Left ventricle myocardium superior (tissue), 1 donor: ENCODE measurements at regions not wholly inside any gene's neighbourhood (a gene's known extent, or its start where the extent isn't known, plus 50 kb on each side); places are given as distances from the start of the nearest gene placed in this dataset.
"Not testable (repeated sequence)": the region's sequence is repeated elsewhere in the genome, so short reads cannot be mapped to it uniquely, and the experiment has no call there.

ENCODE experiments used
- ATAC-seq: fragments of 200-7000 bp; cut with Tn5 transposase; one replicate; pipeline ENCODE4 v1.9.1; 2020; ENCODE audit warnings: mild to moderate bottlenecking, moderate library complexity
- DNase-seq: peaks from one replicate; pipeline ENCODE4 v3.0.0-alpha.2; 2020
- intact Hi-C: fragments of 100-400 bp; cut with micrococcal nuclease; formaldehyde crosslinking; loops from one replicate; pipeline ENCODE4 v1.11.0; 2022
- donor health status: DM: no; HTN: yes; CAD: no; lungs with severe emphysema.

DNA sequence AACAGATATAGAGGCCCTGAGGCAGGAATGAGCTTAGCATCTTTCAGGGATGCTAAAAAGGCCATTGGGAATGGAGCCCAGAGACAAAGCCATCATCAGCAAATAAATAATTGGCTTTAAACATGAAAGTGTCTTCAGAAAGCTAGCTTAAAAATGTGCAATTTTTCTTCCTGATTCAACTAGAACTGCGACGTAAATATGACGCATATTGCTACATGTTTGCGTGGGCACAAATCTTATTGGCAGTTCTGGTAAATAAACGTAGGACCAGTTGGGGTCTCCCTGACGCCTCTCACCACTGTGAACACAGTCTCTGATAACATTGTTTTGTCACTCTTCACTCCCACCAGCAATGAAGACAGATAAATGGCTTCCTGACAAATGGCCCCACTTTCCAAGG lies 97.3 kb upstream of the SRD5A3 start:
- ATAC-seq (no peak), DNase-seq (no peak)
- intact Hi-C loops: no loop called here

DNA sequence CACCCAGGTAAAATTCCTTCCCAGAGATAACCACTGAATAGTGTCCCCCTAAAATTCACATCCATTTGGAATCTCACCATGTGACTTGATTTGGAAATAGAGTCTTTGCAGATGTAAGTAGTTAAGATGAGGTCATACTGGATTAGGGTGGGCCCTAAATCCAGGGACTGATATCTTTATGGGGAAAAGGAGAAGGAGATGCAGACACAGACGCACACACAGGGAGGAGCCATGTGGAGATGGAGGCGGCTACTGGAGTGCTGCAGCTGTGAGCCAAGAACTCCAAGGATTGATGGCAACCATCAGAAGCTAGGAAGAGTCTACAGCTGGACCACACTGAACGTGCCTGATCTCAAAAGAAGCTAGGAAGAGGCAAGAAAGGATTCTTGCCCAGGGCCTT lies 96.6 kb upstream of the SRD5A3 start:
- intact Hi-C loops: no loop called here
- DNase-seq (no peak), ATAC-seq (no peak)

DNA sequence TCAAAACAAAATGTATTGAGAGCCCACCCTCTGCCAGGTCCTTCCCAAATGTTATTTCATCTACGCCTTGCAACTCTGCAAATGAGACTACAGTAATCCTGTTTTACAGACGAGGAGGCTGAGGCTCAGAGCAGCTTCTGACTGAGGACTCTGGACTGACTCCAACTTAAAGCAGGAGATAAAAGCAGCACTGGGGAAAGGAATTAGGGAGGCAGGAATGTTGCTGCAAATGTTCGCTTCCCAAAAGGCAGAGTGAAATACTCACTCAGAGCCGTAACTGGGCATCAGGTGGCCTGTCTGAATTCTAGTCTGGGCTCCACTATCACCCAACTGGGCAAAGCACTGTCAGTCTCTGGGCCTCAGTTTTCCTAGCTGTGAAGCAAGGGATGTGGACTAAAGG lies 94.7 kb upstream of the SRD5A3 start:
- intact Hi-C loops: no loop called here
- ATAC-seq: no peak

DNA sequence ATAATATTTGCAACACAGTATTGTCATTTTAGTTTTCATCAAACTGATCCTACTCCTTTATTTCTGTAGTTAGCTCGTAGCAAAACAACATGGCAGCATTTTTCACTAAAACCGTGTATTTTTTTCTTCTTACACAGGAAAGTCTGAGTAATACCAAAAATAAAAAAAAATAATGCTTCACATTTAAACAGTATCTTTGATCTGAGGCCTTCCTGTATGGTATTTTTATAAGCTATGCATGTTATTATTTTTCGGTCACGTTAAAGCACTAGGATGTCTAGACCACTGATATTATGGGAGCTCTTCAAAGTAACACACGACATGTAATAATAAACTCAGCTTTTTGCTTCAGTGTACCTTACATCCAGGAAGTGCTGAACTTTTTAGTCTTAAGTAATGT lies 94.1 kb upstream of the SRD5A3 start:
- intact Hi-C loops: no loop called here
- ATAC-seq (no peak), DNase-seq (no peak)

More for the DNA sequence above, 94.7 kb upstream of the SRD5A3 start:
- no peak for DNase-seq

DNA sequence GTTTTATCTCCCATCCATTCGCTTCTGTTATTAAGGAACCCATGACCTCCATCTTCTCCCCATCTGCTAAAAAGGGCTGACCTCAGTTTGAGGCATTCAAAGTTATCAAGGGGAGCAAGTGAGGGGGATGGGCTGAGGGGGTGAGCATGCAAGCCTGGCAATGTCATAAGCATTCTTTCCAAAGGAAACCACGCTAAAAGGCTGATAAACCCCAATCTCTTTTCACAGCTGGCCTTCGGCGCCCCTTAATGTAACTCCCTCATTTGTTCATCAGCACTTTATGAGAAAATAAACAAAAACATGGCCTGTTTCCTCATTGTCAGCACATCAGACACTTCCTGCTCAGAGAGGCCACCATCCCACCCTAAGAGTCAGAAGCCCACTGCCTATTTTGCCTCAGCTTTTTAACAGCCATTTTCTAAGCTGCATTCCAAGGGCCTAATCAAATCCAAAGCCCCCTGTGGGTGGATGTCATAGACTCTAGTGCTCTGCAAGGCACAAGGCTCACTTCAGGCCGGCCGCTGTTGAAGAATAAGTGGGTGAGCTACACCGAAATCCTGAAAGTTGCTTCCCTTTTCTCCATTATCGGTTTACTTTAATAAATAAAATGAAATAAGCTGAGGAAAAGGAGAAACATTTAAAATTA lies 92.0 kb upstream of the SRD5A3 start:
- no peak for ATAC-seq
- intact Hi-C loops: no loop called here
- no peak for DNase-seq

DNA sequence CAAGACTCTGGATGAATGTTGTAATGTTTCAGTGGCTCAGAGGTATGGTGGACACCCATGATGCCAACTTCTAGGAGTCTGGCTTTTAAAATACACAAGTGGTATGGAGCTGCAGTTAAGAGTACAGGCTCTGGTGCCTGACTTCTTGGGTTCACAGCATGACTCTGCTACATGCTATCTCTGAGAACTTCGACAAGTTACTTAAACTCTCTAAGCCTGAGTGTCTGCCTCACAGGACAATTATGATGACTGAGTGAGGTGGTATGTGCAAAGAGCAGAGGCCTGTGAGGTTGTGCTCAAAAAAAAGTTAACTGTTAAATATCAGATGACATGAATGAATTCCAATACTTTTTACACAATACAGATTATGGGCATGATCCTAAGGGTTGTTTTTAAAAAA lies 90.9 kb upstream of the SRD5A3 start:
- DNase-seq: no peak
- intact Hi-C loops: no loop called here
- no peak for ATAC-seq

DNA sequence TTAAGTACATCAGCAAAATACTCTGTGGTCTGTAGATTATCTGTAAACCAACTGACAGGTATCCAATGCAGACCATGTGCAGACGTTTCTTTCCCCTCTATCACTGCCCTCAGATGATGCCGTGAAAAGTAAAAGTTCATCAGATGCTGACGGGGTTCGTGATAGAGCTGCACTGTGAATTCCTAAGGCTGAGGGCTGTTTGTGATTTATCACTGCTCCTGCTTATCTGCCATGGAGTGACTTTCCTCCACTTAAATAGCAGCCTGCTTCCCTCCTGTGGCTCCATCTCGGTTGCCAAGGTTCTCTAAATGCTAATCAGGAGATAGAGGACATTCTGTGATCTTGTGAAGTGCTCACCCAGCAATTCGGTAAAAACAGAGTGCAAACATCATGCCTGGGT lies 89.3 kb upstream of the SRD5A3 start:
- intact Hi-C loops: no loop called here
- ATAC-seq (peak; percentile 79), DNase-seq (no peak)

DNA sequence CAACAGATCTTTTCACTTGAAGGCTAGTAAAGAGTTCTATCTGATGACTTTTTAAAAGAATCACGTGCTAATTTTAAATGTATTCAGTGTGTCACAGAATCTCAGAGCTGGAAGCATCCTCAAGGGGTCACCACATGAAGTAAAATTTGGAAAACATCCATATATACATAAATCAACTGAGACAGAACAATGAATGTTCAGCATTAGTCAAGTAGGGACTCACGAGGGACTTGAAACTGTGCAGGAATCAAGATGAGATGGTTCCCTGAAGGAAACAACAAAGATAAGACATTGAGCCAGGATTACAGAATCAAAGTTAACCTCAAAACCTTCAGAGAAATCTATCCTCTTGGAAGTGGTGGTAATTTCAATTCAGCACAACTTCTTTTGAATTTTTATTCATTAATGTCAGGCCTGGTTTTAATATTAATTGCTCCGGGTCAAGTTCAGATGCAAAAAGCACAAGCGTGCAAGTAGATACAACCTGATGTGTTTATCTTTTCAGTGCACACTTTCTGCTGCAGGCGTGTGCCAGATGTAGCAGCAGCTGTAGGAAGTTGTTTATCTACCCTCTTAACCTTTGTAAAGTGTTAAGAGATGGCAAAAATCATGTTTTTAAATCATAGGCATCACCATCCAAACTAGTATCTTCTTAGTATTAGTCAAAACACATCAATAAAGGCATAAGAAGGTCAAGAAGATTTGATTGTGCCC lies 87.7 kb upstream of the SRD5A3 start:
- intact Hi-C loops: no loop called here
- ATAC-seq (no peak), DNase-seq (no peak)

DNA sequence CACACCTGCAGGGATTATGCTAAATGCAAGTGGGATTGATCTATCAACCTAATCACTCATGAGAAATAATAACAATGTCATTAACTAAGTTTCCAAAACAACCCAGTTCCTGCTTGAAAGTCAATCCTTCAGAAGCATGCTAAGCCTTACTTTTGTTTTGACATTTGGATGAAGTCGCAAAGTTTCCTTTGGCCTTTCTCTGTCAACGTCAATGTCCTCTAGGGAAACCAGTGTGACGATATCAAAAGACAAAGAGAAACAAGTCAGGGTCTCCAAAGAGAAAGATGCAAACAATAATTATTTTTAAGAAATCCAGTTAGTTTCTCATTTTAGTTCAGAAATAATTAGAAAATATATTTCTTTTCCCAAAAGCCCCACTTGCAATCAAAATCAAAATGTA lies 86.7 kb upstream of the SRD5A3 start:
- ATAC-seq: no peak
- no peak for DNase-seq
- intact Hi-C loops: no loop called here

DNA sequence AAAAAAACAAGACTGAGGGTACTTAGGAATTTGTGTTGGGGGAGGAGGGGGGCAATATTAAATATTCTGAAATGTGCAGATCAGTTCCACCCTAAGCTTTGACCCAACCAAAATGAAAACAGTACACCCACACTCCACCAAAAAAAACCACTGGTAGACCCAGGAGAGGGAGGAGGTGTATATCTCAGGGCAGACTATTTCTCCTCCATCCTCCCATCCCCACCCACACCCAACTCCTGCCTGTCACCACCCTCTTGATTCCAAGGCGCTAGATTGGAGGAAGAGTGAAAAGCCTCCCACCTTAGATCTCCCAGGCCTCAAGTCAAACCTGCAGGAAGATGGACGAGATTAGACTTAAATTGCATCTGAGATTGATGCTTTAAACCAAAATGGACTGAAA lies 76.6 kb upstream of the SRD5A3 start:
- DNase-seq (no peak), ATAC-seq (no peak)
- intact Hi-C loops: no loop called here

DNA sequence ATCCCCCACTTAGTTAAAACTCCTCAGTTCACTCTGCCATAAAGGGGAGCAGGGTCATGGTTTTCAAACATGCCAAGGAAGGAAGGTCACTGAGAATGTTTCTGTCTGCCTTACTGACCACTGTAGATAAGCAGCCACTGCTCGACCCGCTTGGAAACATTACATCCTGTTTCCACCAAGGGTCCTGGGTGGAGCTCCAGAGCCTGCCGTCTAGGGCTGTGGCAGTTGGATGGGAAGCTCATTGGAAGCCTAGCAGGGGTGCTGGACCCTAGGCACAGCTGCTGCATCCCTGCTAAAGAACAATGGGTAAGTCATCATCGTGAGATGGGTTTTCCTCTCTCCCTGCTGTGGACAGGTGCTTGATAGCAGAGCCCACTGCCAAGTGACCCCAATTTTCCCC lies 76.0 kb upstream of the SRD5A3 start:
- intact Hi-C loops: no loop called here
- peak; percentile 28 for DNase-seq
- peak; percentile 46 for ATAC-seq

DNA sequence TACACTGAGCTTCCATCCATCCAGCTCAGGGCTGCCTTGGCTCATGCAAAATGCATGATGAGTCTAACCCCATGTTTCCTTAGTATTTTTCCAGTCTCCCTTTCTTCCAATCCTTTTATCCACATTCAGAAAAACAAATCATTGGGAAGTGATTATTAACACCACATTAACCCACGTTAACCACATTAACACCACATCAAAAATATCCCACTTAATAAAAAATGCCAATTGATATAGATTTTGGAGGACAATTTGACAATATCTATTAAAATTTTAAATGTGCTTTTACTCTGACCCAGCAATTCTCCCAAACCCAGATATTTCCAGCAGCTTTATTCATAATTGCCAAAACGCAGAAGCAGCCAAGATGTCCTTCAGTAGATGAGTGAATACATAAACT lies 75.6 kb upstream of the SRD5A3 start:
- intact Hi-C loops: no loop called here
- no peak for DNase-seq
- ATAC-seq: no peak

DNA sequence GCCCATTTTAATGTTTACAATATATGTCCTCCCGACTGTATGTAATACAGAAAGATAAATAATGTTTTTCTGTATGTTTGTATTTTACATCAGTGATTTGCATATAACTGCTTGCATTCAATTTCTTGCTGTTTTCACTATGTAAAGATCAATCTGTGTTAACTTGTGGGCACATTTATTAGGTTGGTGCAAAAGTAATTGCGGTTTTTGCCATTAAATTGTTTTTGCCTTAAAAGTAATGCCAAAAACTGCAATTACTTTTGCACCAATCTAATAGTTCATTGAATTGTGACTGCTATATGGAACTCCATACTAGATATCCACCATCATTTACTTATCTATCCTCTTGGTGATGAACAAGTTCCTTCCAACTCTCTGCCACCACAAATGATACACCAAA lies 73.9 kb upstream of the SRD5A3 start:
- DNase-seq (no peak), ATAC-seq (no peak)
- intact Hi-C loops: no loop called here

DNA sequence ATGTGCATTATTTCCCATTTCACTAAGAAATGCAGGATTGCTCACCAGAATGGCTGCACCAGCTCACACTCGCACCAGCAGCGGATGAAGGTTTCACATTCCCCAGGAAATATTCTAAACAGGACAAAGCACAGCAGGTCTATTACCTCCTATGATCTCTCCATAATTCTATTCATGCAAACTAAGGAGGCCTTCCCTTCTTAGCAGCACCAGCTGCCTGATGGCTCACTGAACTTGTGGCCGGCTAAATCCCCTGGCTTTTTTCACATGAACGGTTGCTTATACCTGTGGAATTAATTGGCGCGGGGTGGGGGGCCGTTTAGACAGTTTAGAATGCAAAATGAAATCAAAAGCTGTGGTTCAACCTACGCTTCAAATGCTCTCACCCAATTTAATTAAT lies 73.5 kb upstream of the SRD5A3 start:
- ATAC-seq (no peak), DNase-seq (no peak)
- intact Hi-C loops: no loop called here

DNA sequence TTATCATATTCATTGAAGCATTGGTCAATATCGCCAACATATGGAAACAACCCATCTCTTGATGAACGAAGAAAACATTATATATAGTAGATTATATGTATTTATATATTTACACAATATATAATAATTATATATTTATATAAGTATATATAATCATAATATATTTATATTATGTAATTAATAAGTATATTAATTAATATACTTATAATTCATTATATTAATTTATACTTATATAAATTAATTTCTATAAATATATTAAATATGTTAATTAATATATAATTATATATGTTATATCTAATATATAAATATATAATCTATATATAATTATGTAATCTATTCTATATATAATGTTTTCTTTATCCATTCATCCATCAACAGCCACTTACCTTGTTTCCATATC lies 69.0 kb upstream of the SRD5A3 start:
- intact Hi-C loops: no loop called here
- no peak for ATAC-seq
- DNase-seq: no peak

DNA sequence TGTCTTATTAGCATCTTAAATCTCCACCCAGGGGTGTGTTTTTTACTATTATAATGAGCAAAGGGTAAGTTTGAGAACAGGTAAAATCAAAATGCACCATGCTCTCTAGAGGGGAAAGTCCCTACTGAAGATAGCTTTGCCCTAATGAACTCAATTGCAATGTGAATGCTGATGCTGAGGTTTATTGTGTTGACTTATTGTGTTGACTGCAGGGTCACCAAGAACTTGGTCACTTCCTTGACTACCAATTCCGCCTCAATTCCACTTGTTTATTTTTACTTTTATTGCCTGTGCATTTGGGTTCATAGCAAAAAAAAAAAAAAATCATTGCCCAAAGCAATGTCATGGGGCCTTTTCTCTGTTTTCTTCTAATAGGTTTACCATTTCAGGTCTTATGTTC lies 67.7 kb upstream of the SRD5A3 start:
- intact Hi-C loops: no loop called here
- ATAC-seq (no peak), DNase-seq (no peak)

DNA sequence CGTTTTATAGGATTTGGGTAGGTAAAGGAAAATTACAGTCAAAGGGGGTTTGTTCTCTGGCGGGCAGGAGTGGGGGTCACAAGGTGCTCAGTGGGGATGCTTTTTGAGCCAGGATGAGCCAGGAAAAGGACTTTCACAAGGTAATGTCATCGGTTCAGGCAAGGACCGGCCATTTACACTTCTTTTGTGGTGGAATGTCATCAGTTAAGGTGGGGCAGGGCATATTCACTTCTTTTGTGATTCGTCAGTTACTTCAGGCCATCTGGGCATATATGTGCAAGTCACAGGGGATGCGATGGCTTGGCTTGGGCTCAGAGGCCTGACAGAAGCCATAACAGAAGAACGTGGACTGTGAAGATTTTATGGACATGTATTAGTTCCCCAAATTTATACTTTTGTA lies 65.6 kb upstream of the SRD5A3 start:
- DNase-seq, intact Hi-C loops, ATAC-seq: not testable (repeated sequence)

DNA sequence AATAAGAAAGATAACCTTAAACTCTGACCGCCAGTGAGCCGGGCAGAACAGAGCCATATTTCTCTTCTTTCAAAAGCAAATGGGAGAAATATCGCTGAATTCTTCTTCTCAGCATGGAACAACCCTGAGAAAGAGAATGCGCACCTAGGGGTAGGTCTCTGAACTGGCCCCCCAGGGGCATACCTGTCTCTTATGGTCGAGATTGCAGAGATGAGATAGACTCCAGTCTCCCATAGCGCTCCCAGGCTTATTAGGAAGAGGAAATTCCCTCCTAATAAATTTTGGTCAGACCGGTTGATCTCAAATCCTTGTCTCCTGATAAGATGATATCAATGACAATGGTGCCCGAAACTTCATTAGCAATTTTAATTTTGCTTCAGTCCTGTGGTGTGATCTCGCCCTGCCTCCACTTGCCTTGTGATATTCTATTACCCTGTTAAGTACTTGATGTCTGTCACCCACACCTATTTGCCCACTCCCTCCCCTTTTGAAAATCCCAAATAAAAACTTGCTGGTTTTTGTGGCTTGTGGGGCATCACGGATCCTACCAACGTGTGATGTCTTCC lies 64.8 kb upstream of the SRD5A3 start:
- intact Hi-C loops, DNase-seq, ATAC-seq: not testable (repeated sequence)

DNA sequence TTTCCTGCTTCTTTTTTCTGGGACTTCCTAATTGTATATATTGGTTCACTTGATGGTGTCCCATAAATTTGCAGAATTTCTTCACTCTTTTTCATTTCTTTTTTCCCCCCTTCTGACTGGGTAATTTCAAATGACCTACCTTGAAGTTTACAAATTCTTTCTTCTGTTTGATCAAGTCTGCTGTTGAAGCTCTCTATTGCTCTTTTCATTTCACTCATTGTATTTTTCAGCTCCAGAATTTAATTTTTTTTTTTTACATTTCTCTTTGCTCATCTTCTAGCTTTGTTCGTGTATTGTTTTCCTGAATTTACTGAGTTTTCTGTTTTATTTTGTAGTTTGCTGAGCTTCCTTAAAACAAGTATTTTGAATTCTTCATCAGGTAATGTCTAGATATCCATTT lies 61.7 kb upstream of the SRD5A3 start:
- ATAC-seq (no peak), DNase-seq (no peak)
- intact Hi-C loops: no loop called here

DNA sequence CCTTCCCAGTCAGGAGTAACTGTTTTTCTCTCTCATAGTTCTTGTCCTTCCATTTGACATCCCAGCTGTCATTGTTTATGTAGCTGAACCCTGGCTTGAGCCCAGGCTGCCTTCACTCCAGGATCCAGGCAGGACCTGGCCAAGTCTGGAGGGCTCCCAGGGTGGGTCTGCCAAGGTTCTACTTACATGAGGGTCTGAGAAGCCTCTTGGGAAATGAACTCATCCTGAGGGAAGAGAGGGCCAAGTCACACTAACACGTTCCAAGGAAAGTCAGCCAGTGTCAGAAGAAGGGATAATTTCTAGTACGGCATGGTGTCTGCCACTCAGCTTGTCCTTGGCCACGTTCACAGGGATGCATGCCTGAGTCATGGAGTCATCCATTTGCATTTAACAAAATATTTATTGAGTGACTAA lies 54.8 kb upstream of the SRD5A3 start:
- ATAC-seq (peak; percentile 96), DNase-seq (peak; percentile 83)

DNA sequence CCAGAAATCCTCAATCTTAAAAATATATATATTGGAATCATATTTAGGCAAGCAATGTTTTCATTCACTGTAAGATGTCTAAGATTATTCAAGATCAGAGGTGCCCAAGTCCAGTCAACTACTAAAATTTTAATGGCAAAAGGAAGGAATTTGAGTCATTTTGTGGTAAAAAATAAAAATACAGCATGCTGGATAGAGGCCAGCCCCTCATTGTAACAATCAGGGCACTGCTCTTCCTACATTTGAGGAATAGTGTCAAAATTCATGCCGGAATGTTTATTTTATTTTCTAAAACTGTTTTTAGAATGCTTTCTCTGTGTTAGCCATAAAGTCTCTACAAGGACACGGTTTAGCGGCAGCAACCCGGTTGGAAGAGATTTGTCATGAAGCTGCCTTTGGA lies 49.9 kb upstream of the SRD5A3 start:
- intact Hi-C loops: no loop called here
- no peak for DNase-seq
- ATAC-seq: no peak

More for the DNA sequence above, 54.8 kb upstream of the SRD5A3 start:
- intact Hi-C loops: no loop called here
